Hepatocyte (in vitro differentiated cells): ENCODE measurements at regions not wholly inside any gene's neighbourhood (a gene's known extent, or its start where the extent isn't known, plus 50 kb on each side); places are given as distances from the start of the nearest gene placed in this dataset.

ENCODE experiments used
- CTCF ChIP-seq: fragments of 200-600 bp; sonication (generic); IDR thresholded peaks from 2 replicates; pipeline ENCODE4 v1.5.1; 2016; ENCODE audit warnings: antibody characterized with exemption, mild to moderate bottlenecking; ENCODE audit not compliant: poor library complexity
- EZH2 ChIP-seq: fragments of 200-600 bp; sonication (generic); IDR thresholded peaks from 2 replicates; pipeline ENCODE4 v1.6.1; 2016; ENCODE audit warnings: antibody characterized with exemption, mild to moderate bottlenecking, borderline replicate concordance
- EZH2phosphoT487 ChIP-seq: fragments of 200-600 bp; sonication (generic); IDR thresholded peaks from one replicate; pipeline ENCODE4 v1.6.1; 2018; ENCODE audit warnings: antibody characterized with exemption, mild to moderate bottlenecking, low read depth, moderate library complexity; ENCODE audit not compliant: unreplicated experiment, severe bottlenecking

DNA sequence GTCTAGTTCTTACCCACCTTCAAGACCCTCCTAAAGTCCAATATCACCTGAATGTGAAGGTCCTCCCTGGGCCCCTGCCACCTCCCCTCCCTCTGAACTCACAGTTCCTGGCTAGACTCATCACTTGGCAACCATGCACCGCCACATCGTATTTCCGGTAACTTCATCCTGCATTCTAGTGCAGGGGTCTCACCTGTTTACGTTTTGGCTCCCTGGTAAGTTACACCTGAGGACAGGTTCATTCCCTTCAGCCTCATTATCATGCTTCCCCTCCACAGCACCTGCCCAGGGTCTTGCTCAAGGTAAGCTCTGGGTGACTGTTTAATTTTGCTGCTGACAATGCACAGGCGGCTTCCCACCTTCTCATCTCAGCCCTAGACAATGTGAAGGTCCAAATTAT is 93.1 kb downstream of the MIS18A start:
- TF ChIP-seq CTCF (no peak), EZH2 (no peak), EZH2phosphoT487 (no peak)
